HCT116 (cell line): ENCODE measurements at regions not wholly inside any gene's neighbourhood (a gene's known extent, or its start where the extent isn't known, plus 50 kb on each side); places are given as distances from the start of the nearest gene placed in this dataset.

Source experiments
- ATAC-seq: fragments of 200-7000 bp; cut with Tn5 transposase; 2 replicates; pipeline ENCODE4 v1.9.1; 2020; ENCODE audit warnings: mild to moderate bottlenecking, moderate library complexity
- BruUV-seq: library from RNA; stranded (reverse); fragments of 400-500 nt; replicated peaks from 2 replicates; lab custom pipeline; 2021; lab: Mats Ljungman, UMichigan
- CTCF ChIA-PET: fragments of 300-600 bp; sonication (Branson Sonifier 250); formaldehyde crosslinking; loops from one replicate; lab custom pipeline; 2021; ENCODE audit warnings: antibody characterized with exemption; lab: Charles Lee
- POLR2A ChIA-PET: fragments of 300-600, 350-600 bp; sonication (Branson Sonifier 250); formaldehyde crosslinking; loops from one replicate; lab custom pipeline; 2021; ENCODE audit warnings: antibody characterized with exemption; lab: Charles Lee
- RAD21 ChIA-PET, 2 experiments: fragments of 300-600 bp; sonication (Branson Sonifier 250); formaldehyde crosslinking; loops; one replicate each; lab custom pipeline; 2023; ENCODE audit warnings: low total read pairs in 2 of 2; ENCODE audit not compliant: uncharacterized antibody in 2 of 2, unreplicated experiment in 2 of 2, low non-redundant PET in 1 of 2; lab: Charles Lee
- DNase-seq: peaks from one replicate; pipeline ENCODE4 v3.0.0-alpha.2; 2010; ENCODE audit warnings: low read depth, low spot score
- H2AFZ ChIP-seq: fragments of 200-600 bp; shearing (Covaris generic), sonication (generic); 2 replicates; pipeline ENCODE4 v1.6.1; 2017; ENCODE audit warnings: low read depth, mixed run types, mixed read lengths, antibody characterized with exemption, low read length; ENCODE audit not compliant: poor library complexity, severe bottlenecking
- H3K27ac ChIP-seq: 2 replicates; pipeline ENCODE4 v1.5.1; 2012; ENCODE audit warnings: low read depth, low read length
- H3K27me3 ChIP-seq: fragments of 200-600 bp; sonication (generic); 2 replicates; pipeline ENCODE4 v1.6.1; 2016; ENCODE audit warnings: mixed run types, low read length, mixed read lengths; ENCODE audit not compliant: insufficient read depth
- H3K36me3 ChIP-seq, 2 experiments: fragments of 200-500 bp in 1 of 2; fragments of 200-600 bp in 1 of 2; sonication (Bioruptor generic) in 1 of 2; sonication (generic) in 1 of 2; 2 replicates each; pipeline versions ENCODE4 v1.5.1 to v1.6.1; 2014 to 2016; ENCODE audit warnings: low read length in 2 of 2, inconsistent platforms in 1 of 2, mixed read lengths in 1 of 2, mixed run types in 1 of 2; ENCODE audit not compliant: insufficient read depth in 2 of 2, control insufficient read depth in 1 of 2
- H3K4me1 ChIP-seq, 2 experiments: fragments of 200-600 bp in 1 of 2; sonication (generic) in 1 of 2; 2 replicates each; pipeline versions ENCODE4 v1.5.1 to v1.6.1; 2012 to 2017; ENCODE audit warnings: low read length in 2 of 2, inconsistent platforms in 1 of 2, mild to moderate bottlenecking in 1 of 2, mixed read lengths in 1 of 2, mixed run types in 1 of 2, moderate library complexity in 1 of 2; ENCODE audit not compliant: insufficient read depth in 2 of 2, control insufficient read depth in 1 of 2
- H3K4me2 ChIP-seq: fragments of 200-600 bp; sonication (generic); 2 replicates; pipeline ENCODE4 v1.6.1; 2017; ENCODE audit warnings: mixed run types, low read length, mixed read lengths
- H3K4me3 ChIP-seq, 2 experiments: fragments of 200-600 bp in 1 of 2; sonication (generic) in 1 of 2; replicated peaks in 1 of 2; 2 replicates each; pipeline ENCODE4 v1.5.1; 2011 to 2016; ENCODE audit warnings: low read length in 2 of 2, control low read depth in 1 of 2, low read depth in 1 of 2, mild to moderate bottlenecking in 1 of 2, mixed read lengths in 1 of 2, mixed run types in 1 of 2
- H3K79me2 ChIP-seq: fragments of 200-600 bp; sonication (generic); 2 replicates; pipeline ENCODE4 v1.6.1; 2017; ENCODE audit warnings: mild to moderate bottlenecking, mixed run types, low read length, moderate library complexity, mixed read lengths; ENCODE audit not compliant: insufficient read depth
- H3K9ac ChIP-seq: fragments of 200-600 bp; sonication (generic); 2 replicates; pipeline ENCODE4 v1.6.1; 2016; ENCODE audit warnings: low read length, mixed read lengths
- H3K9me2 ChIP-seq: fragments of 200-600 bp; sonication (generic), shearing (Covaris generic); 2 replicates; pipeline ENCODE4 v1.6.1; 2017; ENCODE audit warnings: mixed run types, mild to moderate bottlenecking, moderate library complexity; ENCODE audit not compliant: insufficient read depth
- H3K9me3 ChIP-seq, 2 experiments: fragments of 200-500 bp in 1 of 2; fragments of 200-600 bp in 1 of 2; sonication (Bioruptor generic) in 1 of 2; sonication (generic) in 1 of 2; 2 replicates each; pipeline ENCODE4 v1.6.1; 2014 to 2017; ENCODE audit warnings: low read length in 2 of 2, mixed read lengths in 2 of 2, inconsistent platforms in 1 of 2, low read depth in 1 of 2, mild to moderate bottlenecking in 1 of 2, mixed run types in 1 of 2, moderate library complexity in 1 of 2; ENCODE audit not compliant: control insufficient read depth in 1 of 2, insufficient read depth in 1 of 2
- H4K20me1 ChIP-seq: fragments of 200-600 bp; sonication (generic), shearing (Covaris generic); 2 replicates; pipeline ENCODE4 v1.6.1; 2017; ENCODE audit warnings: mixed run types, mild to moderate bottlenecking, moderate library complexity; ENCODE audit not compliant: insufficient read depth
- ATF3 ChIP-seq: IDR thresholded peaks from 2 replicates; pipeline ENCODE4 v1.6.1; 2012
- CBX3 ChIP-seq: IDR thresholded peaks from 2 replicates; pipeline ENCODE4 v1.6.1; 2012; ENCODE audit warnings: low read depth
- CTCF ChIP-seq, 3 experiments: fragments of 200-600 bp in 1 of 3; sonication (generic) in 1 of 3; IDR thresholded peaks in 2 of 3; conservative IDR thresholded peaks in 1 of 3; 2 replicates each; pipeline ENCODE4 v1.5.1; 2012 to 2017; ENCODE audit warnings: low read depth in 2 of 3, low read length in 2 of 3, antibody characterized with exemption in 1 of 3, borderline replicate concordance in 1 of 3, control low read depth in 1 of 3, mild to moderate bottlenecking in 1 of 3, mixed read lengths in 1 of 3, mixed run types in 1 of 3, moderate library complexity in 1 of 3; ENCODE audit not compliant: insufficient read depth in 1 of 3
- EZH2phosphoT487 ChIP-seq: fragments of 200-600 bp; IDR thresholded peaks from 2 replicates; pipeline ENCODE4 v1.6.1; 2018; ENCODE audit warnings: antibody characterized with exemption, borderline replicate concordance
- MAX ChIP-seq: IDR thresholded peaks from 2 replicates; pipeline ENCODE4 v1.6.1; 2012
- POLR2AphosphoS5 ChIP-seq: IDR thresholded peaks from 2 replicates; pipeline ENCODE4 v1.6.1; 2011; ENCODE audit warnings: mild to moderate bottlenecking, low read depth, low read length, moderate library complexity
- SIN3A ChIP-seq: IDR thresholded peaks from 2 replicates; pipeline ENCODE4 v1.6.1; 2012; ENCODE audit warnings: low read depth
- SRF ChIP-seq: IDR thresholded peaks from 2 replicates; pipeline ENCODE4 v1.6.1; 2012; ENCODE audit warnings: low read depth
- TCF7L2 ChIP-seq: IDR thresholded peaks from 2 replicates; pipeline ENCODE4 v1.7.0; 2011; ENCODE audit warnings: borderline replicate concordance, inconsistent platforms; ENCODE audit not compliant: insufficient read depth, insufficient read length; ENCODE audit errors: extremely low read depth
- ZBTB33 ChIP-seq: IDR thresholded peaks from 2 replicates; pipeline ENCODE4 v1.6.1; 2011; ENCODE audit warnings: mild to moderate bottlenecking, low read length, moderate library complexity; ENCODE audit not compliant: insufficient replicate concordance; ENCODE audit errors: extremely low read depth
- ZFX ChIP-seq: fragments of 450-650 bp; IDR thresholded peaks from 2 replicates; pipeline ENCODE4 v1.6.1; 2017
- intact Hi-C: fragments of 100-400 bp; cut with micrococcal nuclease; formaldehyde crosslinking; loops from 2 replicates; pipeline ENCODE4 v1.10.0; 2022

- CTCF ChIA-PET, result no interaction called here
- H3K27me3 ChIP-seq, result no peaks in the 10 kb centered on the region
- intact Hi-C loops, result no loop called here
- no peaks in the 10 kb centered on the region for H3K36me3 ChIP-seq
- H3K4me2 ChIP-seq, result no peak overlapping the region
- TF ChIP-seq ATF3, result no peak
- no peak for TF ChIP-seq SIN3A
- no peak for TF ChIP-seq POLR2AphosphoS5
- TF ChIP-seq, all 23 proteins: peak for 0
- Histone ChIP-seq H3K27ac (no peak overlapping the region), H2AFZ (no peak overlapping the region), H3K9me3 (no peaks in the 10 kb centered on the region), H3K9ac (no peak overlapping the region), H3K79me2 (no peaks in the 10 kb centered on the region), H4K20me1 (no peaks in the 10 kb centered on the region), H3K4me1 (no peaks in the 10 kb centered on the region), H3K4me3 (no peak overlapping the region), H3K9me2 (no peaks in the 10 kb centered on the region)
- POLR2A ChIA-PET, result no interaction called here
- RAD21 ChIA-PET, result no interaction called here
- DNase-seq, result no peak
- BruUV-seq, result no TSS peak
- ATAC-seq, result no peak
Measured at GRCh38 chr1:80922906-80923305, 877.8 kb upstream of the ADGRL2 start.

GRCh38 chr1:80919426-80919825 lies 881.3 kb upstream of the ADGRL2 start:
- no peak overlapping the region for H2AFZ ChIP-seq
- CTCF ChIA-PET, result no interaction called here
- TF ChIP-seq SRF (no peak), MAX (no peak), EZH2phosphoT487 (no peak), CBX3 (no peak), SIN3A (no peak), CTCF (IDR thresholded peaks at IDR 0.05 in 2 of 3, conservative IDR thresholded peaks at IDR 0.05 in 1 of 3; ENCODE audit: borderline replicate concordance in 1 of 3, insufficient read depth in 1 of 3, low read depth in 2 of 3, low read length in 2 of 3) (no peak), TCF7L2 (no peak), ZFX (no peak), ZBTB33 (no peak)
- TF ChIP-seq, all 23 proteins: peak for 0
- no peaks in the 10 kb centered on the region for H4K20me1 ChIP-seq
- H3K27me3 ChIP-seq, result no peaks in the 10 kb centered on the region
- ChIA-PET POLR2A (no interaction called here), RAD21 (no interaction called here)
- no peaks in the 10 kb centered on the region; a peak in 1 of 4 replicates for H3K9me3 ChIP-seq
- intact Hi-C loops, result no loop called here
- H3K4me1 ChIP-seq, result no peaks in the 10 kb centered on the region
- BruUV-seq, result no TSS peak
- no peaks in the 10 kb centered on the region for H3K79me2 ChIP-seq
- no peaks in the 10 kb centered on the region for H3K9me2 ChIP-seq
- no peaks in the 10 kb centered on the region for H3K36me3 ChIP-seq
- H3K9ac ChIP-seq, result no peak overlapping the region
- ATAC-seq (no peak), DNase-seq (no peak)
- H3K4me2 ChIP-seq, result no peak overlapping the region
- H3K27ac ChIP-seq, result no peak overlapping the region
- no peak overlapping the region for H3K4me3 ChIP-seq
